OCI-LY3 (cell line): ENCODE measurements at regions not wholly inside any gene's neighbourhood (a gene's known extent, or its start where the extent isn't known, plus 50 kb on each side); places are given as distances from the start of the nearest gene placed in this dataset.
"Not testable (repeated sequence)": the region's sequence is repeated elsewhere in the genome, so short reads cannot be mapped to it uniquely, and the experiment has no call there.

ENCODE experiments used
- H2AFZ ChIP-seq: fragments of 200-600, 300-600 bp; shearing (Covaris generic); 2 replicates; pipeline ENCODE4 v1.6.0; 2014; ENCODE audit warnings: antibody characterized with exemption, low read depth, low read length
- H3K27ac ChIP-seq: fragments of 200-600, 300-600 bp; sonication (generic); 2 replicates; pipeline ENCODE4 v1.5.1; 2014; ENCODE audit warnings: mild to moderate bottlenecking, low read length, moderate library complexity, mixed read lengths
- H3K27me3 ChIP-seq: fragments of 200-600, 300-600 bp; sonication (generic); 2 replicates; pipeline ENCODE4 v1.6.1; 2014; ENCODE audit warnings: low read depth, low read length, mixed read lengths
- H3K36me3 ChIP-seq: fragments of 200-600, 300-600 bp; sonication (generic); replicated peaks from 2 replicates; pipeline ENCODE3; 2014; ENCODE audit warnings: low read depth, low read length, mixed read lengths
- H3K4me1 ChIP-seq: fragments of 300-600, 200-600 bp; sonication (generic); 2 replicates; pipeline ENCODE4 v1.6.1; 2014; ENCODE audit warnings: low read length, mixed read lengths
- H3K4me2 ChIP-seq: fragments of 200-600, 300-600 bp; sonication (generic); 2 replicates; pipeline ENCODE4 v1.6.1; 2014; ENCODE audit warnings: low read length, mixed read lengths
- H3K4me3 ChIP-seq: fragments of 300-600, 200-600 bp; sonication (generic); 2 replicates; pipeline ENCODE4 v1.5.1; 2014; ENCODE audit warnings: antibody characterized with exemption, mild to moderate bottlenecking, low read length, moderate library complexity
- H3K79me2 ChIP-seq: fragments of 300-600, 200-600 bp; shearing (Covaris generic); 2 replicates; pipeline ENCODE4 v1.6.1; 2014; ENCODE audit warnings: mild to moderate bottlenecking, low read length, mixed read lengths
- H3K9ac ChIP-seq: fragments of 300-600, 200-600 bp; shearing (Covaris generic); 2 replicates; pipeline ENCODE4 v1.6.0; 2014; ENCODE audit warnings: mild to moderate bottlenecking, low read length, moderate library complexity
- H3K9me3 ChIP-seq: fragments of 200-600, 300-600 bp; shearing (Covaris generic); 2 replicates; pipeline ENCODE4 v1.6.1; 2014; ENCODE audit warnings: low read length, mixed read lengths; ENCODE audit not compliant: insufficient read depth
- H4K20me1 ChIP-seq: fragments of 200-600, 300-600 bp; sonication (generic); 2 replicates; pipeline ENCODE4 v1.6.1; 2016; ENCODE audit warnings: low read length, mixed read lengths; ENCODE audit not compliant: insufficient read depth
- EZH2phosphoT487 ChIP-seq: fragments of 200-600 bp; shearing (Covaris generic); IDR thresholded peaks from 2 replicates; pipeline ENCODE4 v1.6.1; 2018; ENCODE audit warnings: antibody characterized with exemption, mixed run types, low read depth
- TF ChIP-seq, protein P1 (sequence below): fragments of 200-600, 300-600 bp; sonication (generic); IDR thresholded peaks from 2 replicates; pipeline ENCODE4 v1.5.1; 2014; ENCODE audit warnings: antibody characterized with exemption, low read length, low read depth

DNA sequence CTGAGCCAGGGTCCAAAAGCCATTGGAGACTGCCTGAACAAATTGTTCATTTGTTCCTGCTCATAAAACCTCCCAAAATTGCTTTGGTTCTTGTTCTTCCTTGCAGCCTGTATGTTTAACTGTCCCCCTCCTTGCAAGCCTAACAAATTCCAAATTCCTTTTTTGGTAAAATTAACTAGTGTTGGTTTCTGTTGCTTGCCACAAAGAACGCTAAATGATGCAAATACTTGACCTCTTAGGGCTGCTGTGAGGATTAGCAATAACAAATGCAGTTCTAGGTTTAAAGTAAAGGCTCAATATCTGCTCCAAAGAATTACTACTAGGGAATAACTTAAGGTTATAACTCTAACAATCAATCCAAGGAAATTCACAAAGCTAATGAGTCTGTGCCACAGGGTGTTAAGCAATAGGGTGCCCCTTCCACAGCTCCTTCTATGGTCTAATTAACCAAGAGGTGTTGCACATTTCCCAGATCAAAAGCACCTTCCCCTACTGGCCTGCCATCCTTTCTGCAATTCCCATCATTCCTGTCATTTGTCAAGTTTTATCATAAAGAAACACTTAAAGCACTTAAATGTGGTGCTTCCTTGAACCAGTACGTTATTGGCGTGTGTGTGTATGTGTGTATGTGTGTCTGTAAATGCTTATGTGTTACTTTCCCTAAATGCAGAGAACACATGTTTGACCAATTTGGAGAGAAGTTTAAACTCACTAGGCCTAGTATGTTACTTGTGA, 110.2 kb downstream of the RAP2A start:
- Histone ChIP-seq H3K36me3 (no peaks in the 10 kb centered on the region), H3K27ac (no peak overlapping the region), H3K9ac (no peak overlapping the region), H3K4me2 (no peak overlapping the region), H4K20me1 (no peaks in the 10 kb centered on the region), H3K9me3 (no peaks in the 10 kb centered on the region), H2AFZ (no peak overlapping the region), H3K79me2 (no peaks in the 10 kb centered on the region), H3K27me3 (no peaks in the 10 kb centered on the region), H3K4me3 (no peak overlapping the region), H3K4me1 (peaks cover 14% of the 10 kb centered on the region)
- no peak for TF ChIP-seq EZH2phosphoT487
- TF ChIP-seq, protein P1, sequence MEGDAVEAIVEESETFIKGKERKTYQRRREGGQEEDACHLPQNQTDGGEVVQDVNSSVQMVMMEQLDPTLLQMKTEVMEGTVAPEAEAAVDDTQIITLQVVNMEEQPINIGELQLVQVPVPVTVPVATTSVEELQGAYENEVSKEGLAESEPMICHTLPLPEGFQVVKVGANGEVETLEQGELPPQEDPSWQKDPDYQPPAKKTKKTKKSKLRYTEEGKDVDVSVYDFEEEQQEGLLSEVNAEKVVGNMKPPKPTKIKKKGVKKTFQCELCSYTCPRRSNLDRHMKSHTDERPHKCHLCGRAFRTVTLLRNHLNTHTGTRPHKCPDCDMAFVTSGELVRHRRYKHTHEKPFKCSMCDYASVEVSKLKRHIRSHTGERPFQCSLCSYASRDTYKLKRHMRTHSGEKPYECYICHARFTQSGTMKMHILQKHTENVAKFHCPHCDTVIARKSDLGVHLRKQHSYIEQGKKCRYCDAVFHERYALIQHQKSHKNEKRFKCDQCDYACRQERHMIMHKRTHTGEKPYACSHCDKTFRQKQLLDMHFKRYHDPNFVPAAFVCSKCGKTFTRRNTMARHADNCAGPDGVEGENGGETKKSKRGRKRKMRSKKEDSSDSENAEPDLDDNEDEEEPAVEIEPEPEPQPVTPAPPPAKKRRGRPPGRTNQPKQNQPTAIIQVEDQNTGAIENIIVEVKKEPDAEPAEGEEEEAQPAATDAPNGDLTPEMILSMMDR = no peak

DNA sequence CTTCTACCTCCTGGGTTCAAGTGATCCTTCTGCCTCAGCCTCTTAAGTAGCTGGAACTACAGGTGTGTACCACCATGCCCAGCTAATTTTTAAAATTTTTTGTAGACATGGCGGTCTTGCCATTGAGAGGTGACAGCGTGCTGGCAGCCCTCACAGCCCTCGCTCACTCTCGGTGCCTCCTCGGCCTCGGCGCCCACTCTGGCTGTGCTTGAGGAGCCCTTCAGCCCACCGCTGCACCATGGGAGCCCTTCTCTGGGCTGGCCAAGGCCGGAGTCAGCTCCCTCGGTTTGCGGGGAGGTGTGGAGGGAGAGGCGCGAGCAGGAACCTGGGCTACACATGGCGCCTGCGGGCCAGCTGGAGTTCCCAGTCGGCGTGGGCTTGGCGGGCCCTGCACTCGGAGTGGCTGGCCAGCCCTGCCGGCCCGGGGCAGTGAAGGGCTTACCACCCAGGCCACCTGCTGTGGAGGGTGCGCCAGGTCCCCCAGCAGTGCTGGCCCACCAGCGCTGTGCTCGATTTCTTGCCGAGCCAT, 111.1 kb downstream of the RAP2A start:
- not testable (repeated sequence) for H3K9ac ChIP-seq, H2AFZ ChIP-seq, H3K27me3 ChIP-seq, H4K20me1 ChIP-seq, H3K27ac ChIP-seq, H3K4me2 ChIP-seq, H3K4me1 ChIP-seq, H3K4me3 ChIP-seq, H3K79me2 ChIP-seq, H3K36me3 ChIP-seq, H3K9me3 ChIP-seq

DNA sequence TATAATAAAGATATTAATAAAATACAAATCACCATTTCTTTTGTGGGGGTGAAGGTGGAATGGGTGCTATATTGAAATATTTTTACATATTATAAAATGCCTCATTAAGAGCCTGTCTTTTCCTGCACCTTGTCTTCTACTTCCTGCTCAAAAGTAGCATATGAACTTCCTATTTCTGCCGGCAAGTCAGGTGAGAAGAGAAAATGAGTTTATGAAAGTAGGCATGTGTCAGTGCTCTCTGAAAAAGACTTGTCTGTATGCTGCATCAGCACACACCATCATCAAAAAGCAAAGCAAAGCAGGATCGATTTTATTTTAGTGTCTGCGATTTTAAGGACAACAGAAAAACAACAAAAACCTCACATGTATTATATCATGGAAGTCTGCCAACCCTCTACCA, 114.2 kb downstream of the RAP2A start:
- Histone ChIP-seq H3K9ac (no peak overlapping the region), H4K20me1 (no peaks in the 10 kb centered on the region), H2AFZ (no peak overlapping the region), H3K4me1 (peaks cover 8% of the 10 kb centered on the region), H3K4me3 (no peak overlapping the region), H3K27ac (no peak overlapping the region), H3K79me2 (no peaks in the 10 kb centered on the region), H3K27me3 (no peaks in the 10 kb centered on the region), H3K4me2 (no peak overlapping the region), H3K9me3 (no peaks in the 10 kb centered on the region), H3K36me3 (no peaks in the 10 kb centered on the region)
- TF ChIP-seq, protein P1 = no peak
- TF ChIP-seq EZH2phosphoT487 = no peak

DNA sequence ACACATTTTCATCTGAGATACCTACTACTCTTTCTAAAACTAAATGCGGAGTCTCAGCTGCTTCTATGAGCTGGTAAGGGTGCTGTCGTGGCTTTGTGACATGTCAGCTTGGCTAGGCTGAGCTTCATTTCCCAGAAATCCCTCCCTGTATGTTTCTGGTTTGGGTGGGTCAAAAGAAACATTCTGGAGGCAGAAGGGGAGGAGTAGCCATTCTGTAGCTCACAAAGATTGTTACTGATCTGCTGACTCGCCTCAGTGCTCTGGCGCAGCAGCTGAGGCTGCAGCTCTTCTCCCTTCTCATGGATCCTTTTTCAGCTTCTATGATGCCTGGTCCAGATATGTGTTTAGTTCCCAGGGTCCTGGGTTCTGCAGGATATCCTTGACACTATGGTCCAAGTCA, 114.7 kb downstream of the RAP2A start:
- no peak overlapping the region for H3K4me2 ChIP-seq
- peaks cover 8% of the 10 kb centered on the region for H3K4me1 ChIP-seq
- H2AFZ ChIP-seq = no peak overlapping the region
- TF ChIP-seq EZH2phosphoT487 = no peak
- TF ChIP-seq, protein P1 = no peak
- no peak overlapping the region for H3K4me3 ChIP-seq
- no peak overlapping the region for H3K9ac ChIP-seq
- H3K36me3 ChIP-seq = no peaks in the 10 kb centered on the region
- no peaks in the 10 kb centered on the region for H4K20me1 ChIP-seq
- no peaks in the 10 kb centered on the region for H3K27me3 ChIP-seq
- H3K27ac ChIP-seq = no peak overlapping the region
- H3K9me3 ChIP-seq = no peaks in the 10 kb centered on the region
- no peaks in the 10 kb centered on the region for H3K79me2 ChIP-seq
